Neural cell (in vitro differentiated cells): ENCODE measurements at regions not wholly inside any gene's neighbourhood (a gene's known extent, or its start where the extent isn't known, plus 50 kb on each side); places are given as distances from the start of the nearest gene placed in this dataset.

Source experiments
- H2AFZ ChIP-seq: fragments of 200-600, 300-800 bp; sonication (generic), shearing (Covaris generic); 2 replicates; pipeline ENCODE4 v1.6.0; 2014; ENCODE audit warnings: low read depth, mild to moderate bottlenecking, antibody characterized with exemption, low read length, moderate library complexity
- H3F3A ChIP-seq: fragments of 200-600 bp; shearing (Covaris generic); 2 replicates; pipeline ENCODE4 v1.6.1; 2016; ENCODE audit warnings: mild to moderate bottlenecking, moderate library complexity, mixed read lengths, antibody characterized with exemption, low read length; ENCODE audit not compliant: insufficient read depth, poor library complexity, severe bottlenecking
- H3K27ac ChIP-seq: fragments of 200-600, 300-800 bp; sonication (generic), shearing (Covaris generic); 2 replicates; pipeline ENCODE4 v1.5.1; 2014; ENCODE audit warnings: mild to moderate bottlenecking, low read length, moderate library complexity
- H3K27me3 ChIP-seq: fragments of 300-800, 200-600 bp; sonication (generic), shearing (Covaris generic); 2 replicates; pipeline ENCODE4 v1.6.0; 2014; ENCODE audit warnings: mild to moderate bottlenecking, low read depth, low read length, moderate library complexity; ENCODE audit not compliant: insufficient read depth
- H3K36me3 ChIP-seq: fragments of 300-800, 200-600 bp; sonication (generic), shearing (Covaris generic); 2 replicates; pipeline ENCODE4 v1.5.1; 2014; ENCODE audit warnings: mild to moderate bottlenecking, antibody characterized with exemption, low read length, moderate library complexity; ENCODE audit not compliant: insufficient read depth
- H3K4me2 ChIP-seq: fragments of 300-800, 200-600 bp; sonication (generic), shearing (Covaris generic); 2 replicates; pipeline ENCODE4 v1.6.0; 2014; ENCODE audit warnings: mild to moderate bottlenecking, low read length
- H3K4me3 ChIP-seq: fragments of 300-800, 200-600 bp; sonication (generic), shearing (Covaris generic); 2 replicates; pipeline ENCODE4 v1.5.1; 2014; ENCODE audit warnings: mild to moderate bottlenecking, low read length, moderate library complexity
- H3K79me2 ChIP-seq: fragments of 200-600 bp; shearing (Covaris generic); replicated peaks from 2 replicates; pipeline ENCODE4 v1.6.0; 2014; ENCODE audit warnings: mild to moderate bottlenecking, low read length, moderate library complexity; ENCODE audit not compliant: insufficient read depth
- H3K9ac ChIP-seq: fragments of 300-800, 200-600 bp; sonication (generic), shearing (Covaris generic); 2 replicates; pipeline ENCODE4 v1.6.1; 2016; ENCODE audit warnings: mild to moderate bottlenecking, low read length, mixed read lengths
- H3K9me2 ChIP-seq: fragments of 200-600 bp; shearing (Covaris generic); 2 replicates; pipeline ENCODE4 v1.6.1; 2016; ENCODE audit warnings: mild to moderate bottlenecking, low read length, mixed read lengths; ENCODE audit not compliant: insufficient read depth
- H3K9me3 ChIP-seq: fragments of 200-600, 300-800 bp; sonication (generic), shearing (Covaris generic); 2 replicates; pipeline ENCODE4 v1.6.1; 2016; ENCODE audit warnings: mild to moderate bottlenecking, mixed run types, low read length, moderate library complexity, mixed read lengths
- H4K20me1 ChIP-seq: fragments of 200-600 bp; shearing (Covaris generic); 2 replicates; pipeline ENCODE4 v1.6.1; 2016; ENCODE audit warnings: mild to moderate bottlenecking, mixed run types; ENCODE audit not compliant: insufficient read depth
- EP300 ChIP-seq: fragments of 450-650 bp; conservative IDR thresholded peaks from 2 replicates; pipeline ENCODE4 v1.6.1; 2014; ENCODE audit warnings: antibody characterized with exemption, mild to moderate bottlenecking, moderate library complexity; ENCODE audit not compliant: poor library complexity, severe bottlenecking
- EZH2 ChIP-seq: fragments of 200-600, 300-800 bp; shearing (Covaris generic), sonication (generic); IDR thresholded peaks from 2 replicates; pipeline ENCODE4 v1.6.1; 2014; ENCODE audit warnings: antibody characterized with exemption, low read length, borderline replicate concordance, mild to moderate bottlenecking; ENCODE audit not compliant: insufficient read depth, poor library complexity, severe bottlenecking
- MXI1 ChIP-seq: fragments of 450-650 bp; conservative IDR thresholded peaks from 2 replicates; pipeline ENCODE4 v1.6.1; 2014; ENCODE audit warnings: antibody characterized with exemption, mild to moderate bottlenecking; ENCODE audit not compliant: poor library complexity, severe bottlenecking
- POLR2AphosphoS5 ChIP-seq: IDR thresholded peaks from 2 replicates; pipeline ENCODE4 v1.6.1; 2012
- RAD21 ChIP-seq: fragments of 450-650 bp; conservative IDR thresholded peaks from 2 replicates; pipeline ENCODE4 v1.6.1; 2014; ENCODE audit warnings: antibody characterized with exemption, mild to moderate bottlenecking, moderate library complexity
- SMC3 ChIP-seq: fragments of 450-650 bp; conservative IDR thresholded peaks from 2 replicates; pipeline ENCODE4 v1.6.1; 2014; ENCODE audit warnings: antibody characterized with exemption, mild to moderate bottlenecking, moderate library complexity; ENCODE audit not compliant: poor library complexity
- TAF1 ChIP-seq: IDR thresholded peaks from 2 replicates; pipeline ENCODE4 v1.6.1; 2012; ENCODE audit warnings: low read depth
- TF ChIP-seq, protein P1 (sequence below): IDR thresholded peaks from 2 replicates; pipeline ENCODE4 v1.6.1; 2012; ENCODE audit warnings: borderline replicate concordance
- TF ChIP-seq, protein P2 (sequence below): fragments of 450-650 bp; IDR thresholded peaks from 2 replicates; pipeline ENCODE4 v1.5.1; 2014; ENCODE audit warnings: antibody characterized with exemption, mild to moderate bottlenecking, moderate library complexity; ENCODE audit not compliant: poor library complexity, severe bottlenecking

DNA sequence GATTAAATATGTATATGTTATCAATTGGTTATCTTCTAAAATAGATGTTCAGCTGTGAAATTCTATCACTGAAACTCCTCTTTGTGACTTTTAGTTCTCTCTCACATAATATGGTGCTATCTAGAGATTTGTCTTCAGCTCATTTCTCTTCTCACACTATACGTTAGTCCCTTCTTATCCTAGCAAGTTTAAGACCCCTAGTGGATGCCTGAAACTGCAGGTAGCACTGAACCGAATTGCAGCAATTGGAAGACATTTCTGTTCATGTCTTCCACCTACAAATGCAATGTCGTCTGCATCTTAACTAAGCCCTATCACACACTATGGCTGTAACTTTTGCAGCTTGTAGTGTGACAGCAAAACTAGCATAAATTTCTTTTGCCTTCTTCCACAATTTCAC is 442.7 kb upstream of the POM121L12 start:
- no peak overlapping the region for H3K9ac ChIP-seq
- no peak for TF ChIP-seq TAF1
- no peak for TF ChIP-seq POLR2AphosphoS5
- TF ChIP-seq MXI1, result no peak
- TF ChIP-seq EZH2, result no peak
- no peak for TF ChIP-seq SMC3
- no peaks in the 10 kb centered on the region for H3K9me2 ChIP-seq
- H3K4me2 ChIP-seq, result no peak overlapping the region
- H2AFZ ChIP-seq, result no peak overlapping the region
- no peaks in the 10 kb centered on the region for H4K20me1 ChIP-seq
- no peaks in the 10 kb centered on the region for H3K27me3 ChIP-seq
- no peaks in the 10 kb centered on the region for H3K36me3 ChIP-seq
- H3K4me3 ChIP-seq, result no peak overlapping the region
- no peaks in the 10 kb centered on the region for H3K9me3 ChIP-seq
- no peaks in the 10 kb centered on the region for H3F3A ChIP-seq
- no peaks in the 10 kb centered on the region for H3K79me2 ChIP-seq
- no peak overlapping the region for H3K27ac ChIP-seq

DNA sequence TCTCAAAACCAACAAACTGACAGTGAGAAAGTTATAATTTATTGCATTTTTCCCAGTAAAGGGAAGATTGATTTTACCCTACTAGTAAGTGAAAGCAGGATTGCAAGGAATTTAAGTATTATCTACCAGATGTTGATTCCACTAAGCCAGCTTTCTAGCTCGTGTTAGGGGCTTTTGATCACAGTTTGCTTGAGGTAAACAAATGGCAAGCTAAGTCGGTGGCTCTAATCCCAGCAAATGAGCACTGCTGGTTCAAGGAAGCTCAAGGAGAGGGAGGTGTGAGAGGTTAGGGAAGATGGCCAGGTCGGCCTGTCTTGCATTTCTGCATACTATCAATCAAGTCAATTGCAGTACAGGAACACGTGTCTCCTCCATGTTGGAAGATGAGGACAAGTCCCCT is 448.7 kb upstream of the POM121L12 start:
- Histone ChIP-seq H3K27ac (no peak overlapping the region), H3K27me3 (no peaks in the 10 kb centered on the region), H3K9ac (no peak overlapping the region), H3K4me3 (no peak overlapping the region), H3K36me3 (no peaks in the 10 kb centered on the region), H3F3A (no peaks in the 10 kb centered on the region), H3K79me2 (no peaks in the 10 kb centered on the region), H3K4me2 (no peak overlapping the region), H4K20me1 (no peaks in the 10 kb centered on the region), H3K9me3 (peaks cover 7% of the 10 kb centered on the region), H2AFZ (no peak overlapping the region), H3K9me2 (no peaks in the 10 kb centered on the region)
- TF ChIP-seq EP300 (no peak), TAF1 (no peak), MXI1 (no peak), RAD21 (no peak), EZH2 (no peak), POLR2AphosphoS5 (no peak), SMC3 (no peak)
- TF ChIP-seq, protein P1, sequence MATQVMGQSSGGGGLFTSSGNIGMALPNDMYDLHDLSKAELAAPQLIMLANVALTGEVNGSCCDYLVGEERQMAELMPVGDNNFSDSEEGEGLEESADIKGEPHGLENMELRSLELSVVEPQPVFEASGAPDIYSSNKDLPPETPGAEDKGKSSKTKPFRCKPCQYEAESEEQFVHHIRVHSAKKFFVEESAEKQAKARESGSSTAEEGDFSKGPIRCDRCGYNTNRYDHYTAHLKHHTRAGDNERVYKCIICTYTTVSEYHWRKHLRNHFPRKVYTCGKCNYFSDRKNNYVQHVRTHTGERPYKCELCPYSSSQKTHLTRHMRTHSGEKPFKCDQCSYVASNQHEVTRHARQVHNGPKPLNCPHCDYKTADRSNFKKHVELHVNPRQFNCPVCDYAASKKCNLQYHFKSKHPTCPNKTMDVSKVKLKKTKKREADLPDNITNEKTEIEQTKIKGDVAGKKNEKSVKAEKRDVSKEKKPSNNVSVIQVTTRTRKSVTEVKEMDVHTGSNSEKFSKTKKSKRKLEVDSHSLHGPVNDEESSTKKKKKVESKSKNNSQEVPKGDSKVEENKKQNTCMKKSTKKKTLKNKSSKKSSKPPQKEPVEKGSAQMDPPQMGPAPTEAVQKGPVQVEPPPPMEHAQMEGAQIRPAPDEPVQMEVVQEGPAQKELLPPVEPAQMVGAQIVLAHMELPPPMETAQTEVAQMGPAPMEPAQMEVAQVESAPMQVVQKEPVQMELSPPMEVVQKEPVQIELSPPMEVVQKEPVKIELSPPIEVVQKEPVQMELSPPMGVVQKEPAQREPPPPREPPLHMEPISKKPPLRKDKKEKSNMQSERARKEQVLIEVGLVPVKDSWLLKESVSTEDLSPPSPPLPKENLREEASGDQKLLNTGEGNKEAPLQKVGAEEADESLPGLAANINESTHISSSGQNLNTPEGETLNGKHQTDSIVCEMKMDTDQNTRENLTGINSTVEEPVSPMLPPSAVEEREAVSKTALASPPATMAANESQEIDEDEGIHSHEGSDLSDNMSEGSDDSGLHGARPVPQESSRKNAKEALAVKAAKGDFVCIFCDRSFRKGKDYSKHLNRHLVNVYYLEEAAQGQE, result no peak
- TF ChIP-seq, protein P2, sequence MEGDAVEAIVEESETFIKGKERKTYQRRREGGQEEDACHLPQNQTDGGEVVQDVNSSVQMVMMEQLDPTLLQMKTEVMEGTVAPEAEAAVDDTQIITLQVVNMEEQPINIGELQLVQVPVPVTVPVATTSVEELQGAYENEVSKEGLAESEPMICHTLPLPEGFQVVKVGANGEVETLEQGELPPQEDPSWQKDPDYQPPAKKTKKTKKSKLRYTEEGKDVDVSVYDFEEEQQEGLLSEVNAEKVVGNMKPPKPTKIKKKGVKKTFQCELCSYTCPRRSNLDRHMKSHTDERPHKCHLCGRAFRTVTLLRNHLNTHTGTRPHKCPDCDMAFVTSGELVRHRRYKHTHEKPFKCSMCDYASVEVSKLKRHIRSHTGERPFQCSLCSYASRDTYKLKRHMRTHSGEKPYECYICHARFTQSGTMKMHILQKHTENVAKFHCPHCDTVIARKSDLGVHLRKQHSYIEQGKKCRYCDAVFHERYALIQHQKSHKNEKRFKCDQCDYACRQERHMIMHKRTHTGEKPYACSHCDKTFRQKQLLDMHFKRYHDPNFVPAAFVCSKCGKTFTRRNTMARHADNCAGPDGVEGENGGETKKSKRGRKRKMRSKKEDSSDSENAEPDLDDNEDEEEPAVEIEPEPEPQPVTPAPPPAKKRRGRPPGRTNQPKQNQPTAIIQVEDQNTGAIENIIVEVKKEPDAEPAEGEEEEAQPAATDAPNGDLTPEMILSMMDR, result no peak

DNA sequence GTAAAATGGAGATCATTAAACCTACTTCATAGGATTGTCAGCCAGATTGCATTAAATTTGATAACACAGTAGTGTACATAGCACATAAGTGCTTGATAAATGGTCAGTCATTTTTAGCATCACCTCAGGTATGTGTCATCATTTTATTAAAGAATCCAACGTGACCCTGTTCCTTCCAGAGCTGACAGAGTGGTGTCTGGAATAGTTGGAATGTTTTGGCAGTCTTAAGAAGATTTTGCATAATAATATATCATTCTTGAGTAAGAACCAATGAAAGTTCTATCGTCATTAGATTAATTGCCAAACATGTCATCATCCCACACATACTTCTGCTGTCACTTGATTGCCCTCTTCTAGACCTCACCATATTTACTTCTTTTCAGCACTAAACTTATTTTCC is 451.4 kb upstream of the POM121L12 start:
- Histone ChIP-seq H3K4me3 (no peak overlapping the region), H3K27me3 (no peaks in the 10 kb centered on the region), H2AFZ (no peak overlapping the region), H3K36me3 (no peaks in the 10 kb centered on the region), H3K9me2 (no peaks in the 10 kb centered on the region), H3K79me2 (no peaks in the 10 kb centered on the region), H3K9me3 (peaks cover 7% of the 10 kb centered on the region), H3K4me2 (no peak overlapping the region), H3K9ac (no peak overlapping the region), H3K27ac (no peak overlapping the region), H4K20me1 (no peaks in the 10 kb centered on the region), H3F3A (no peaks in the 10 kb centered on the region)
- TF ChIP-seq, protein P2, result no peak
- TF ChIP-seq POLR2AphosphoS5 (no peak), RAD21 (no peak), SMC3 (no peak), EP300 (no peak), MXI1 (no peak), EZH2 (no peak), TAF1 (no peak)
- TF ChIP-seq, protein P1, result no peak
